ENCODE measurements at regions not wholly inside any gene's neighbourhood (a gene's known extent, or its start where the extent isn't known, plus 50 kb on each side); places are given as distances from the start of the nearest gene placed in this dataset.
"Not testable (repeated sequence)": the region's sequence is repeated elsewhere in the genome, so short reads cannot be mapped to it uniquely, and the experiment has no call there.

DNA sequence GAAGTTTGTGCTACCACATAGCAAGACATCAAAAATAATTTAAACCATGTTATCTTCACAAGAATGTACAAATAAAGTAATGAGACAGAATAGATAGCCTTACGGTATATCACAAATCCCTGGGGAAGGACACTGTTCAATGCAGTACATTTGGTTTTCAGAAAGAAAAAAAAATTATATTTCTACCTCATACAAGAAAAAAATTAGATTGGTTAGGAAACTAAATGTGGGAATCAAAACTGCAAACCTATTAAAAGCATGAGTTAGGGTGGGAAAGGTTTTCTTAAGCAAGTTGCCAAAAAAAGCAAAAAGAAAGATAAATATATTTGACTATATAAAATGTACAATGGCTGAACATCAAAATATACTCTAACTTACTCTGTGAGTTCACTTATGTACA is 201.9 kb upstream of the NREP start (continued):
- TF ChIP-seq, protein P1, sequence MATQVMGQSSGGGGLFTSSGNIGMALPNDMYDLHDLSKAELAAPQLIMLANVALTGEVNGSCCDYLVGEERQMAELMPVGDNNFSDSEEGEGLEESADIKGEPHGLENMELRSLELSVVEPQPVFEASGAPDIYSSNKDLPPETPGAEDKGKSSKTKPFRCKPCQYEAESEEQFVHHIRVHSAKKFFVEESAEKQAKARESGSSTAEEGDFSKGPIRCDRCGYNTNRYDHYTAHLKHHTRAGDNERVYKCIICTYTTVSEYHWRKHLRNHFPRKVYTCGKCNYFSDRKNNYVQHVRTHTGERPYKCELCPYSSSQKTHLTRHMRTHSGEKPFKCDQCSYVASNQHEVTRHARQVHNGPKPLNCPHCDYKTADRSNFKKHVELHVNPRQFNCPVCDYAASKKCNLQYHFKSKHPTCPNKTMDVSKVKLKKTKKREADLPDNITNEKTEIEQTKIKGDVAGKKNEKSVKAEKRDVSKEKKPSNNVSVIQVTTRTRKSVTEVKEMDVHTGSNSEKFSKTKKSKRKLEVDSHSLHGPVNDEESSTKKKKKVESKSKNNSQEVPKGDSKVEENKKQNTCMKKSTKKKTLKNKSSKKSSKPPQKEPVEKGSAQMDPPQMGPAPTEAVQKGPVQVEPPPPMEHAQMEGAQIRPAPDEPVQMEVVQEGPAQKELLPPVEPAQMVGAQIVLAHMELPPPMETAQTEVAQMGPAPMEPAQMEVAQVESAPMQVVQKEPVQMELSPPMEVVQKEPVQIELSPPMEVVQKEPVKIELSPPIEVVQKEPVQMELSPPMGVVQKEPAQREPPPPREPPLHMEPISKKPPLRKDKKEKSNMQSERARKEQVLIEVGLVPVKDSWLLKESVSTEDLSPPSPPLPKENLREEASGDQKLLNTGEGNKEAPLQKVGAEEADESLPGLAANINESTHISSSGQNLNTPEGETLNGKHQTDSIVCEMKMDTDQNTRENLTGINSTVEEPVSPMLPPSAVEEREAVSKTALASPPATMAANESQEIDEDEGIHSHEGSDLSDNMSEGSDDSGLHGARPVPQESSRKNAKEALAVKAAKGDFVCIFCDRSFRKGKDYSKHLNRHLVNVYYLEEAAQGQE (IDR thresholded peaks at IDR 0.05; ENCODE audit: unreplicated experiment), result no peak
- TF ChIP-seq, protein P2, sequence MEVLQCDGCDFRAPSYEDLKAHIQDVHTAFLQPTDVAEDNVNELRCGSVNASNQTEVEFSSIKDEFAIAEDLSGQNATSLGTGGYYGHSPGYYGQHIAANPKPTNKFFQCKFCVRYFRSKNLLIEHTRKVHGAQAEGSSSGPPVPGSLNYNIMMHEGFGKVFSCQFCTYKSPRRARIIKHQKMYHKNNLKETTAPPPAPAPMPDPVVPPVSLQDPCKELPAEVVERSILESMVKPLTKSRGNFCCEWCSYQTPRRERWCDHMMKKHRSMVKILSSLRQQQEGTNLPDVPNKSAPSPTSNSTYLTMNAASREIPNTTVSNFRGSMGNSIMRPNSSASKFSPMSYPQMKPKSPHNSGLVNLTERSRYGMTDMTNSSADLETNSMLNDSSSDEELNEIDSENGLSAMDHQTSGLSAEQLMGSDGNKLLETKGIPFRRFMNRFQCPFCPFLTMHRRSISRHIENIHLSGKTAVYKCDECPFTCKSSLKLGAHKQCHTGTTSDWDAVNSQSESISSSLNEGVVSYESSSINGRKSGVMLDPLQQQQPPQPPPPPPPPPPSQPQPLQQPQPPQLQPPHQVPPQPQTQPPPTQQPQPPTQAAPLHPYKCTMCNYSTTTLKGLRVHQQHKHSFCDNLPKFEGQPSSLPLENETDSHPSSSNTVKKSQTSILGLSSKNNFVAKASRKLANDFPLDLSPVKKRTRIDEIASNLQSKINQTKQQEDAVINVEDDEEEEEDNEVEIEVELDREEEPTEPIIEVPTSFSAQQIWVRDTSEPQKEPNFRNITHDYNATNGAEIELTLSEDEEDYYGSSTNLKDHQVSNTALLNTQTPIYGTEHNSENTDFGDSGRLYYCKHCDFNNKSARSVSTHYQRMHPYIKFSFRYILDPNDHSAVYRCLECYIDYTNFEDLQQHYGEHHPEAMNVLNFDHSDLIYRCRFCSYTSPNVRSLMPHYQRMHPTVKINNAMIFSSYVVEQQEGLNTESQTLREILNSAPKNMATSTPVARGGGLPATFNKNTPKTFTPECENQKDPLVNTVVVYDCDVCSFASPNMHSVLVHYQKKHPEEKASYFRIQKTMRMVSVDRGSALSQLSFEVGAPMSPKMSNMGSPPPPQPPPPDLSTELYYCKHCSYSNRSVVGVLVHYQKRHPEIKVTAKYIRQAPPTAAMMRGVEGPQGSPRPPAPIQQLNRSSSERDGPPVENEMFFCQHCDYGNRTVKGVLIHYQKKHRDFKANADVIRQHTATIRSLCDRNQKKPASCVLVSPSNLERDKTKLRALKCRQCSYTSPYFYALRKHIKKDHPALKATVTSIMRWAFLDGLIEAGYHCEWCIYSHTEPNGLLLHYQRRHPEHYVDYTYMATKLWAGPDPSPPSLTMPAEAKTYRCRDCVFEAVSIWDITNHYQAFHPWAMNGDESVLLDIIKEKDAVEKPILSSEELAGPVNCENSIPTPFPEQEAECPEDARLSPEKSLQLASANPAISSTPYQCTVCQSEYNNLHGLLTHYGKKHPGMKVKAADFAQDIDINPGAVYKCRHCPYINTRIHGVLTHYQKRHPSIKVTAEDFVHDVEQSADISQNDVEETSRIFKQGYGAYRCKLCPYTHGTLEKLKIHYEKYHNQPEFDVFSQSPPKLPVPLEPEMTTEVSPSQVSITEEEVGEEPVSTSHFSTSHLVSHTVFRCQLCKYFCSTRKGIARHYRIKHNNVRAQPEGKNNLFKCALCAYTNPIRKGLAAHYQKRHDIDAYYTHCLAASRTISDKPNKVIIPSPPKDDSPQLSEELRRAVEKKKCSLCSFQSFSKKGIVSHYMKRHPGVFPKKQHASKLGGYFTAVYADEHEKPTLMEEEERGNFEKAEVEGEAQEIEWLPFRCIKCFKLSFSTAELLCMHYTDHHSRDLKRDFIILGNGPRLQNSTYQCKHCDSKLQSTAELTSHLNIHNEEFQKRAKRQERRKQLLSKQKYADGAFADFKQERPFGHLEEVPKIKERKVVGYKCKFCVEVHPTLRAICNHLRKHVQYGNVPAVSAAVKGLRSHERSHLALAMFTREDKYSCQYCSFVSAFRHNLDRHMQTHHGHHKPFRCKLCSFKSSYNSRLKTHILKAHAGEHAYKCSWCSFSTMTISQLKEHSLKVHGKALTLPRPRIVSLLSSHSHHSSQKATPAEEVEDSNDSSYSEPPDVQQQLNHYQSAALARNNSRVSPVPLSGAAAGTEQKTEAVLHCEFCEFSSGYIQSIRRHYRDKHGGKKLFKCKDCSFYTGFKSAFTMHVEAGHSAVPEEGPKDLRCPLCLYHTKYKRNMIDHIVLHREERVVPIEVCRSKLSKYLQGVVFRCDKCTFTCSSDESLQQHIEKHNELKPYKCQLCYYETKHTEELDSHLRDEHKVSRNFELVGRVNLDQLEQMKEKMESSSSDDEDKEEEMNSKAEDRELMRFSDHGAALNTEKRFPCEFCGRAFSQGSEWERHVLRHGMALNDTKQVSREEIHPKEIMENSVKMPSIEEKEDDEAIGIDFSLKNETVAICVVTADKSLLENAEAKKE (CRISPR knock-in tag; IDR thresholded peaks at IDR 0.05), result no peak
- TF ChIP-seq EZH2phosphoT487 (IDR thresholded peaks at IDR 0.05; ENCODE audit: unreplicated experiment) (no peak), ZNF114 (CRISPR knock-in tag; IDR thresholded peaks at IDR 0.05) (no peak), EZH2 (IDR thresholded peaks at IDR 0.05; ENCODE audit: low read depth, unreplicated experiment) (no peak), CREB1 (CRISPR knock-in tag; IDR thresholded peaks at IDR 0.05; ENCODE audit: low read depth) (no peak)

DNA sequence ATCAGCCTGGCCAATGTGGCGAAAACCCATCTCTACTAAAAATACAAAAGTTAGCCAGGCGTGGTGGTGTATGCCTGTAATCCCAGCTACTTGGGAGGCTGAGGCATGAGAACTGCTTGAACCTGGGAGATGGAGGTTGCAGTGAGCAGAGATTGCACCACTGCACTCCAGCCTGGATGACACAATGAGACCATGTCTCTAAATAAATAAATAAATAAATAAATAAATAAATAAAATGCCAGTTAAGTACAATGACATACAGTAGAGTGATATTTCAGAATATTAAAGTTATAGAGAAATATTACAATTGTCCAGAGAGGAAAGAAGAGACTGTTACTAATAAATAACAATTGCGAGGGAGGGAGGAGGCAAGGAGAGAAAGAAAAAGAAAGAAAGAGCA is 199.8 kb upstream of the NREP start:
- DNase-seq (ENCODE audit: low spot score); H3K27me3 ChIP-seq (ENCODE audit: insufficient read depth); H3K27me3 Mint-ChIP-seq (ENCODE audit: insufficient read depth, low read depth, poor library complexity); H3K9me3 Mint-ChIP-seq; H2AFZ ChIP-seq; H3K27ac ChIP-seq (ENCODE audit: low read depth); H3K36me3 ChIP-seq (ENCODE audit: insufficient read depth); H3F3A ChIP-seq (replicated peaks; ENCODE audit: low read depth); H4K20me1 ChIP-seq (replicated peaks; ENCODE audit: insufficient read depth); H3K27ac Mint-ChIP-seq; ATAC-seq; H3K4me3 Mint-ChIP-seq; H3K36me3 Mint-ChIP-seq (ENCODE audit: low read depth); H3K4me3 ChIP-seq; H3K9me2 ChIP-seq (ENCODE audit: insufficient read depth); H3K4me1 ChIP-seq (ENCODE audit: insufficient read depth); H3K4me2 ChIP-seq; H3K79me2 ChIP-seq (replicated peaks; ENCODE audit: insufficient read depth); H3K4me1 Mint-ChIP-seq: not testable (repeated sequence)

Measured in GM23338 (cell line).